SJSA1 (cell line): ENCODE measurements at regions not wholly inside any gene's neighbourhood (a gene's known extent, or its start where the extent isn't known, plus 50 kb on each side); places are given as distances from the start of the nearest gene placed in this dataset.
"Not testable (repeated sequence)": the region's sequence is repeated elsewhere in the genome, so short reads cannot be mapped to it uniquely, and the experiment has no call there.

ENCODE experiments used
- DNase-seq, 2 experiments: peaks; one replicate each; pipeline ENCODE4 v3.0.0-alpha.2; 2015 to 2020; ENCODE audit warnings: low spot score in 2 of 2, low read depth in 1 of 2
- H3K27ac ChIP-seq: fragments of 250-450 bp; sonication (Bioruptor Pico); 2 replicates; pipeline ENCODE4 v1.5.1; 2020; ENCODE audit warnings: mild to moderate bottlenecking, moderate library complexity
- H3K27me3 ChIP-seq: fragments of 250-450 bp; sonication (Bioruptor Pico); replicated peaks from 2 replicates; pipeline ENCODE4 v1.5.1; 2020; ENCODE audit warnings: mild to moderate bottlenecking, moderate library complexity
- H3K36me3 ChIP-seq: fragments of 250-450 bp; sonication (Bioruptor Pico); 2 replicates; pipeline ENCODE4 v1.5.1; 2020; ENCODE audit warnings: mild to moderate bottlenecking
- H3K4me1 ChIP-seq: fragments of 250-450 bp; sonication (Bioruptor Pico); replicated peaks from 2 replicates; pipeline ENCODE4 v1.6.1; 2021; ENCODE audit warnings: mild to moderate bottlenecking
- H3K4me3 ChIP-seq: fragments of 250-450 bp; sonication (Bioruptor Pico); 2 replicates; pipeline ENCODE4 v1.5.1; 2020; ENCODE audit warnings: mild to moderate bottlenecking
- H3K9me3 ChIP-seq: fragments of 250-450 bp; sonication (Bioruptor Pico); replicated peaks from 2 replicates; pipeline ENCODE4 v1.5.1; 2020; ENCODE audit warnings: mild to moderate bottlenecking

DNA sequence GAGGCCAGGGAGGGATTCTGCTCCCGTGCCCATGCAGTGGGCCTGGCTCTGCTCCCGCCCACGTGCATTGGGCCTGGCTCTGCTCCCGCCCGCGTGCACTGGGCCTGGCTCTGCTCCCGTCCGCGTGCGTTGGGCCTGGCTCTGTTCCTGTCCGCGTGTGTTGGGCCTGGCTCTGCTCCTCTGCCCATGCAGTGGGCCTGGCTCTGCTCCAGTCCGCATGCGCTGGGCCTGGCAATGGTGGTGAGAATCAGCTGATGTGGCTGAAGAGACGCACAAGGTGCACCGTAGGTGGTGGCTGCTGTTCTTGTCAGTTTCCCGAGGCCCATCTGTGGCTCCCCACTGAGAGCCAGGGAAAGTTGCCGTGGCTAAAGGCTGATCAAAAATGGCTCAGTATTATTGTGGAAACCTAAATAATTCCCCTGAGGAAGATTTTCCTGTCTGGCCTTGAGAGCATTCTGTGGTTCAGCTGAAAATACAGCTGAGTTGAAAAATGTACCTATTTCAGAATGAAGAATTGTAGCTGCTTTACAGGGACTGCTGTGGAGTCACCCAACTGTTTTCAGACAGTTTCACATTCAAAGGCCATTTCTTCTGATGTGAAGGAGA lies 572.4 kb downstream of the GLRX3 start:
- no peak for DNase-seq
- Histone ChIP-seq H3K9me3 (peaks cover 5% of the 10 kb centered on the region), H3K4me3 (no peak overlapping the region)

DNA sequence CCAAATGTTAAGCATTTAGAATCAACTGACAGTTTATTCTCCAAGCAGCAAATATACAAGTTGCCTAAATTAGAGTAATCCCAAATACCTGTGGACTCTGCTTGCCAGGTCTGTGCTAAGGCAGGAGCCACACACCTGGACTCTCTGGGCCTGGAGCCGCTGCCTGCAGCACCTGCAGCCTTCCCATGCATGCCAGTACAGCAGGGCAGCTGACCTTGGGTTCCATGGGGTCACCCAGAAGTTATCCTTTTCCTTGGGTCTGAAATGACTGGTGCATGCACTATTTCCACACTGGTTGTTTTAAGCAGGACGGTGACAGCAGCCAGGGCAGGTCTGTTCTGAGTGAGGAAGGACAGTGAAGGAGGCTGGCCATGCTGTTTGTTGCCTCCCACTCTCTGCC lies 573.2 kb downstream of the GLRX3 start:
- Histone ChIP-seq H3K4me3 (no peak overlapping the region), H3K4me1 (no peaks in the 10 kb centered on the region), H3K27ac (no peak overlapping the region), H3K9me3 (peaks cover 5% of the 10 kb centered on the region), H3K36me3 (no peaks in the 10 kb centered on the region), H3K27me3 (no peaks in the 10 kb centered on the region)
- DNase-seq = no peak

More for the DNA sequence above, 572.4 kb downstream of the GLRX3 start:
- H3K4me1 ChIP-seq = no peaks in the 10 kb centered on the region
- no peaks in the 10 kb centered on the region for H3K27me3 ChIP-seq
- H3K27ac ChIP-seq = no peak overlapping the region
- no peaks in the 10 kb centered on the region for H3K36me3 ChIP-seq

DNA sequence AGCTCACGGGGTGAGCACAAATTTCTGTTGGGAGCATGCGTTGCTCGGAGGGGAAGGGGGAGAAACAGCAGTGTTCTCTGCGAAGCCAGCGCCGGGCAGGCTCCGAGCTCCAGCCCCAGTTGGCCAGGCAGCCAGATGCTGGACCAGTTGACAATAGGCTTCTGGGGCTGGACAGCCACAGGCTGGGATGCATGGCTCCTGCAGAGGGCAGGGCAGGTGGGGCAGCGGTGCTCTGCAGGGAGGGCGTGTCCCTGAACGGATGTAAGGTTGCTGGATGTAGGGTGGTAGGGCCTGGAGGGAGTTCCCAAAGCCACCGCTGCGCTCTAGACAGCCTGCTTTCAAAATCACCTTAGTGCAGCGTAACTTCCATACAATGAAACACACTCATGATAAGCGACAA lies 574.9 kb downstream of the GLRX3 start:
- Histone ChIP-seq H3K27me3 (no peaks in the 10 kb centered on the region), H3K36me3 (no peaks in the 10 kb centered on the region), H3K9me3 (peaks cover 8% of the 10 kb centered on the region), H3K4me3 (no peak overlapping the region), H3K4me1 (no peaks in the 10 kb centered on the region), H3K27ac (no peak overlapping the region)
- DNase-seq = no peak

DNA sequence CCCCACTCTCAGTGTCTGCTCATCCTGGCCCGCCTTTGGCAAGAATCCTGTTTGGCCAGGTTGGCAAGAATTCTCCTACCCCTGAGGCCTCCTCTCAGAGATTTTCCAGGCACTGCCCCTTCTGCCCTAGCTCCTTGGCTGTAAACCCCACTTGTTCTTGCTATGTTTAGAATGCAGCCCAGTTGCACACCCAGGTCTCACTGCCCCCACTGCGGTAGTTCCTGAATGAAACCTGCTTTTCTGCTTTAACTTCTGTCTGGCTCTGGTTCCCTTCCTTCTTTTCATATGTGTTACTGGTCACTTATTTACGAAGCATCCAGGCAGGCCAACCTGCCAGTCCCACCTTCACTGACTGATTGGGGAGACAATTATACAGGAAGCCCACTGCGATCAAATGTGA lies 576.9 kb downstream of the GLRX3 start:
- peaks cover 10% of the 10 kb centered on the region for H3K9me3 ChIP-seq
- no peaks in the 10 kb centered on the region for H3K27me3 ChIP-seq
- no peak overlapping the region for H3K4me3 ChIP-seq
- H3K4me1 ChIP-seq = no peaks in the 10 kb centered on the region
- no peak overlapping the region for H3K27ac ChIP-seq
- DNase-seq = no peak
- H3K36me3 ChIP-seq = no peaks in the 10 kb centered on the region

DNA sequence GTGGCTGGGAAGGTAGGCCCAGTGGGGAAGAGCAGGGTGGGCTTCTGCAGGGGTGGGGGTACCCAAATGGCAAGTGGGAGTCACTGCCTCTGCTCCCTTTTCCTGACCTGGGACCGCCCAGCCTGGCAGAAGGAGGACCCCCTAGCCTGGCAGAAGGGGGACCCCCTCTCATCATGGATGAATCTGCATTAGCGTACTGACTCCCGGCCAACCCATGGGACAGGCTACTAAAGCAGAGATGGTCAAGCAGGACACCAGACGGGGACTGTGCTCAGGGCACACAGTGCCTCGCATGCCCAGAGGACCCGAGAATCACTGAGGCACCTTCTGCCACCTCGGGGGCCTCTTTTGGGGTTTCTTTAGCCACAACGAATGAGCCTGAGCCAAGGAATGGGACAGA lies 577.5 kb downstream of the GLRX3 start:
- no peaks in the 10 kb centered on the region for H3K27me3 ChIP-seq
- no peaks in the 10 kb centered on the region for H3K4me1 ChIP-seq
- H3K4me3 ChIP-seq = no peak overlapping the region
- peaks cover 10% of the 10 kb centered on the region for H3K9me3 ChIP-seq
- DNase-seq = no peak
- no peak overlapping the region for H3K27ac ChIP-seq
- no peaks in the 10 kb centered on the region for H3K36me3 ChIP-seq

DNA sequence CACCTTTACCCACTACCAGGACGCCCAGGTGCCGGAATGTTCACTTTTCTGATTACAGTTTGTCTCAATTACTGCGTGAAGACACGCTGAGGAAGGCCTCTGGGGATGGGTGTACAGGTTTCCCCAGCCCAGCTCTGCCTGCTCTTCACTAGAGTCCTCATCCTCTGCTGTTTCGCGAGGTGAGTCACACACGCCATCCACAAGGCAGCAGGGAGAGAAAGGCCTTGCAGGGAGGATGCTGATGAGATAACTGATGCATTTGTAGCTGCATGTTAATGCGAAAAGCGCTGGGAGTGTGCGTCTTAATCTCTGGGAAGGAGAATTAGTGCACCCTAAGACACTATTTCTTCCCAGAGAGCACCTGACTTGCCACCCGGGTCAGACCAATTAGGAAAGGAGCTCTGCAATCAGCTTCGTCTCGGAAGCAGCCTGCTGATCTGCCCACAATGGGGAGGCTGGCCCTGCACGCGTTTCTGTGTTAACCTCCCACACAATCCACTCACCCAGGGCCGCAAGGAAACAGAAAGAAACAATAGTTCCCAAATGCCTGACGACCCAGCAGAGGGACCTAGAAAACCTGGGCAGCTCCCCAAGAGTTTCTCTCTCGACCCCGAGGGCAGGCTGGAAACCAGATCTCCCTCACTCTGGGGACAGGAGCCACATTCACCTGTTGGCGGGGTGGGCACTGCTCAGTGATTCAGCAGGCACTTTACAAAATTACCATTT lies 578.7 kb downstream of the GLRX3 start:
- no peak overlapping the region for H3K27ac ChIP-seq
- no peaks in the 10 kb centered on the region for H3K36me3 ChIP-seq
- H3K27me3 ChIP-seq = no peaks in the 10 kb centered on the region
- H3K4me3 ChIP-seq = no peak overlapping the region
- no peak for DNase-seq
- no peaks in the 10 kb centered on the region for H3K4me1 ChIP-seq
- peaks cover 7% of the 10 kb centered on the region; the same call in 1 of the 2 replicates for H3K9me3 ChIP-seq

DNA sequence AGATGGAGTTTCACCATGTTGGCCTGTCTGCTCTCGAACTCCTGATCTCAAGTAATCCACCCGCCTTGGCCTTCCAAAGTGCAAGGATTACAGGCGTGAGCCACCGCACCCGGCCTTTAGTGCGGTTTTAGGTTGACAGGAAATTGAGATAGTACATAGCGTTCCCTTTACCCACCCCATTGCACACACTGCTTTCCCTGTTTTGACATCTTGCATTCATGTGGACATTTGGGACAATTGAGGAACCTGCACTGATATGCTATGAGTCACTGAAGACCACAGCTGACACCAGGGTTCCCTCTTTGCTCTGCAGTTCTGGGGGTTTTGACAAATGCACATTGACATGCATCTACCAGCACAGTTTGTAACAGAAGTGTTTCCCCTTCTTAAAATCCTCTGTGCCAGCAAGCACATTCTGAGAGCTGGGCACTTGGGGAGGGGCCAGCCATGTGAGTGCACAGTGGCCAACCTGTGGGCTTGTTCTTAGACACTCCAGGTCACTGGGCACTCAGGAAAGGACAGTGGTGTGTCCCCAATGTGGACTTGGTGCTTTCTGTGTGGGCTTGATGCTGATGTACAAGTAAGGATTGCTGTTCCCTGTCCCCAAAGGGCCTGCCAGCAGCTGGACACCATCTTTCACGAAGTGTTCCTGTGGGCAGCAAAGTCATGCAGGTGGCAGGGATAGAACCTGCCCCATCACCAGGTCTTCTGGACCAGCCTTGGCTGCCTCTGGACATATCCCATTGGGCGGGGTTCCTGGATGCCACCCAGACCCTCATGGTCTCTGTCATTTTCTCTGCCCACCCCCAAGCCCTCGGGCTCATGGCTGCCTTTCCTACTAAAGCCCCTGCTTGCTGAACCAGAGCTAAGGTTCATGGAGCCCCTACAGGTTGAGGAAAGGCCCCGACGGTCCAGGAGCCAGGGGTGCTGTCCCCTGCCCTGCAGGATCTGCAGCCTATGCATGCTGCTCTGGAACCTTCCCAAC lies 579.8 kb downstream of the GLRX3 start:
- Histone ChIP-seq H3K27me3 (no peaks in the 10 kb centered on the region), H3K4me3 (no peak overlapping the region), H3K9me3 (peaks cover 7% of the 10 kb centered on the region; the same call in 1 of the 2 replicates), H3K27ac (no peak overlapping the region), H3K36me3 (no peaks in the 10 kb centered on the region), H3K4me1 (no peaks in the 10 kb centered on the region)
- DNase-seq = no peak

DNA sequence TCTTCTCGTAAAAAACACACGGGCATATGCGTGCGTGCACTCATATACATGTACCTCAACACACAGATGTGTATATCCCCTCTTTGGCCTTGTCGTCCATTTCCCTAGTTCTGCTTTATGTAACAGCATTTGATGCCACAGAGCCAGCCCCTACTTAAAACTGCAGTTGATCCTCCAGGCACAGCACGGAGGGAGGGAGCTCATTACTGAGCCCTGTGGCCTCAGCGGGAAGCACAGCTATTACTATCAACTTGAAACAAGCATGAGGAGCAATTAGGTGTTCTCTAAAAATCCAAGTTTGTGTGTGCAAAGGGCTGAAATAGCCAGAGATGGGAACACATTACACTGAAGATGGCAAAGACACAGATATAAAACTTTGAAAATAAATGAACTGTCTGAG lies 580.9 kb downstream of the GLRX3 start:
- no peak for DNase-seq
- peaks cover 7% of the 10 kb centered on the region; the same call in 1 of the 2 replicates for H3K9me3 ChIP-seq

DNA sequence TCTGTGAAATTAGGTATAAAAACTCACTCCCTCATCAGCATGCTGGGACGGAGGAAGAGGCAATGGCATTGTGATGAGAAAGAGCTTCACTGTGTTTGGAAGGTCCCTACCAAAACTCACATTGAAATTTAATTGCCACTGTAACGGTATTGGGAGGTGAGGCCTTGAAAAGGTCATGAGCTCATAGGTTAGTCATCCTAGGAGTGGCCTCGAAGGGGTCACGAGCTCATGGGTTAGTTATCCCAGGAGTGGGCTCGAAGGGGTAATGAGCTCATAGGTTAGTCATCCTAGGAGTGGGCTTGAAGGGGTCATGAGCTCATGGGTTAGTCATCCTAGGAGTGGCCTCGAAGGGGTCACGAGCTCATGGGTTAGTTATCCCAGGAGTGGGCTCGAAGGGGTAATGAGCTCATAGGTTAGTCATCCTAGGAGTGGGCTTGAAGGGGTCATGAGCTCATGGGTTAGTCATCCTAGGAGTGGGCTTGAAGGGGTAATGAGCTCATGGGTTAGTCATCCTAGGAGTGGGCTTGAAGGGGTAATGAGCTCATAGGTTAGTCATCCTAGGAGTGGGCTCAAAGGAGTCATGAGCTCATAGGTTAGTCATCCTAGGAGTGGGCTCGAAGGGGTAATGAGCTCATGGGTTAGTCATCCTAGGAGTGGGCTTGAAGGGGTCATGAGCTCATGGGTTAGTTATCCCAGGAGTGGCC lies 582.7 kb downstream of the GLRX3 start:
- not testable (repeated sequence) for DNase-seq, H3K27me3 ChIP-seq, H3K4me3 ChIP-seq, H3K27ac ChIP-seq, H3K9me3 ChIP-seq, H3K4me1 ChIP-seq, H3K36me3 ChIP-seq

More for the DNA sequence above, 580.9 kb downstream of the GLRX3 start:
- Histone ChIP-seq H3K4me3 (no peak overlapping the region), H3K27me3 (no peaks in the 10 kb centered on the region), H3K4me1 (no peaks in the 10 kb centered on the region), H3K36me3 (no peaks in the 10 kb centered on the region), H3K27ac (no peak overlapping the region)

DNA sequence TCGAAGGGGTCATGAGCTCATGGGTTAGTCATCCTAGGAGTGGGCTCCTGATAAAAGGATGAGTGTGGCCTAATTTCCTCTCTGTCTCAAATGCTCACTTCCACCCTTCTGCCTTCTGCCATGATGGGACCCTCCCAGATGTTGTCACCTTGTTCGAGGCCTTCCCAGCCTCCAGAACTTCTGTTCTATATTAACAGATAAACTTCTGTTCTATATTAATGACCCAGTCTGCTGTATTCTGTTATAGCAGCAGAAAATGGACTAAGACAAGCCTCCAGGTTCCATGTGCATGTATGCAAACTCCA lies 583.2 kb downstream of the GLRX3 start:
- no peak for DNase-seq
- Histone ChIP-seq H3K36me3 (no peaks in the 10 kb centered on the region), H3K27ac (no peak overlapping the region), H3K4me3 (no peak overlapping the region), H3K9me3 (peaks cover 7% of the 10 kb centered on the region; the same call in 1 of the 2 replicates), H3K4me1 (no peaks in the 10 kb centered on the region), H3K27me3 (no peaks in the 10 kb centered on the region)

DNA sequence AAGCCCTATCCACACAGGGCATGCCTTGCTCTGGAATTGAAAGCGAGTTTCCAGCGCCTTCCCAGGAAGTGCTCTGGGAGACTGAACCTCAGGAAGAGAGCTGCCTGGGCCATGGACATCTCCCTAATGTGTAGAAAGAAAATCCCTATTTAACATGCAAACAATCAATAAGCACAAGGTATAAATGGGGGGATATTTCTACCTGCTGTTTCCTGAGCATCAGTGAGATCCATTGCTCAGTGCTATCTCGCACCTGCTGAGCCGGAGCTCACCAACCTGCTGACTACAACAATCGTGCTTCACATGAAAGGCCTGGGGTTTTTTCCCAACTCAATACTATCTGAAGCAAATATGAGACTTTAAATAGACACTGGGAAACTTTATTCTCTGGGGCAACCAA lies 584.0 kb downstream of the GLRX3 start:
- Histone ChIP-seq H3K4me1 (no peaks in the 10 kb centered on the region), H3K36me3 (no peaks in the 10 kb centered on the region), H3K27ac (no peak overlapping the region), H3K9me3 (peaks cover 10% of the 10 kb centered on the region; the same call in 1 of the 2 replicates), H3K4me3 (no peak overlapping the region), H3K27me3 (no peaks in the 10 kb centered on the region)
- DNase-seq = no peak

DNA sequence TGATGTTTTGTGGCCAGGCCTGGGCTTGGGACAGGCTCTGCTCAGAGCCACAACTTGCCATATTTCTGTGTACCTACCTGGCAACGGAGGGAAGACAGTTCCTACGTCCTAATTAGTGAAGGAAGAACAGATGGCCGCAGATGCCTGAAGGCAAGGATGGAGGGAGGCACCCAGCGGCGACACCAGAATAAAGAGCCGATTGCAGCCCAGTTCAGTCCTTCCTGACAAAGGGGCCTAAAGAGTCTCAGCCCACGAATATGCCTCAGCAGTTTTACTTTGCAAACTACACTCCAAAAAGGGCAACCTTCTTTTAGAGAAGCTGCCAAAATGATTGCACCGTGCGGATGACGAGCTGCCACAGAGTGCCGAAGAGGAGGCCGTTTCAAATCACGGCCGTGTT lies 585.8 kb downstream of the GLRX3 start:
- no peaks in the 10 kb centered on the region for H3K27me3 ChIP-seq

DNA sequence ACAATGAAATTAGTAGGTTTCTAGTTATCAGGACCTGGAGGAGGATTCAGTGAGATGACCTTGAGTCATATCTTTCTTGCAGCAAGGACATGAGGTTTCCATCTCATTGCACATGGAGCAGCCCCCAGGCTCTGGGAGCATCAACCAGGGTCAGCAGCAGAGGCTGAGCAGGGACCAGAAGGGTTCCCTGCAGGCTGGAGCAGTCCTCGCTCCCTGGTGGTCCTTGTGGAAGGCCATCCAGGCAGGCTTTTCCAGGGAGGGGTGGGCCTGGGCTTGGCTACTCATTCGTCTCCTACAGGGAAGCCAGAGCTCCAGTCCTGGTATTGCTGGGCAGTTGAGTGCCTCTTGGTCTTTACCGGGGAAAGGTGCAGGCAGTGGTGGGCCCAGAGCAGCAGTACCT lies 587.5 kb downstream of the GLRX3 start:
- Histone ChIP-seq H3K36me3 (no peaks in the 10 kb centered on the region), H3K4me1 (no peaks in the 10 kb centered on the region), H3K4me3 (no peak overlapping the region), H3K27me3 (no peaks in the 10 kb centered on the region), H3K27ac (no peak overlapping the region), H3K9me3 (peaks cover 5% of the 10 kb centered on the region; the same call in 1 of the 2 replicates)
- no peak for DNase-seq

More for the DNA sequence above, 585.8 kb downstream of the GLRX3 start:
- H3K4me3 ChIP-seq = no peak overlapping the region
- H3K27ac ChIP-seq = no peak overlapping the region
- no peak for DNase-seq
- H3K36me3 ChIP-seq = no peaks in the 10 kb centered on the region
- no peaks in the 10 kb centered on the region for H3K4me1 ChIP-seq
- H3K9me3 ChIP-seq = peaks cover 3% of the 10 kb centered on the region; the same call in 1 of the 2 replicates
